ENCODE measurements at regions not wholly inside any gene's neighbourhood (a gene's known extent, or its start where the extent isn't known, plus 50 kb on each side); places are given as distances from the start of the nearest gene placed in this dataset.

DNA sequence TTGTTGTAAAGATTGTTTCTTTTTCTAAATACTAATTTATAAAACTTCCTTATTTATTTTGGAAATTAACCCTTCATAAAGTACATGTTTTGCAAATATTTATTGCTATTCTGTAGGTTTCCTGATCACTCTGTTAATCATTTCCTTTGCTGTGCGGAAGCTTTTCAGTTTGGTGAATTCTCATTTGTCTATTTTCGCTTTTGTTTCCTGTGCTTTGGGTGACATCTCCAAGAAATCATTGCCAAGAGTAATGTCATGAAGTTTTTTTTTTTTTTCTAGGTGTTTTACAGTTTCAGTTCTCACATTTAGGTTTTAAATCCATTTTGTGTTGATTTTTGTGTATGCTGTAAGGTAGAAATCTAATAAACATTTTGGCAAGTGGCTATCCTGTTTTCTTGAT is 1899.8 kb upstream of the ACO1 start:
- intact Hi-C loops (cut with DNase I): no loop called here

DNA sequence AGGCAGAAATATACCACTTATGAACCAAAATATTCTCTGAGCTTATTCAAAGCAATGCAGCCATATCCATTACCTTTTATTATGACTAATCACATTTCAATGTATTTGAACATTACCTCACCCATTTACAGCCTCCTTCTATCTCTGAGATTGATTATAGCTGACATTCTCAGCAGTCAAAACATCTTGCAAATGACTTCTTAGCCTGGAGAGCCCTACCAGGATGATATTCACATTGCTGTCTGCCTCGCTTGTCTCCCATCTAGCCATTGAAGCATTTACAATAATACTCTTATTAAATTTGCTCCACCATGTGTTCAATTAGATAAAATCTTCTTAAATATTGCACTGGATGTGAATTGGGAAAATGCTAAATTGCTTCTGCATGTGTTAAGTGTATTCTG is 1879.9 kb upstream of the ACO1 start:
- H3K27me3 ChIP-seq: no peaks in the 10 kb centered on the region
- intact Hi-C loops (cut with DNase I): no loop called here
- no peaks in the 10 kb centered on the region for H3K36me3 ChIP-seq
- DNase-seq (ENCODE audit: extremely low spot score): no peak
- no peak overlapping the region for H3K4me3 ChIP-seq
- H3K27ac ChIP-seq (replicated peaks in 1 of 4): no peak overlapping the region
- no peak for TF ChIP-seq POLR2AphosphoS5 (IDR thresholded peaks at IDR 0.05)
- TF ChIP-seq, protein P1, sequence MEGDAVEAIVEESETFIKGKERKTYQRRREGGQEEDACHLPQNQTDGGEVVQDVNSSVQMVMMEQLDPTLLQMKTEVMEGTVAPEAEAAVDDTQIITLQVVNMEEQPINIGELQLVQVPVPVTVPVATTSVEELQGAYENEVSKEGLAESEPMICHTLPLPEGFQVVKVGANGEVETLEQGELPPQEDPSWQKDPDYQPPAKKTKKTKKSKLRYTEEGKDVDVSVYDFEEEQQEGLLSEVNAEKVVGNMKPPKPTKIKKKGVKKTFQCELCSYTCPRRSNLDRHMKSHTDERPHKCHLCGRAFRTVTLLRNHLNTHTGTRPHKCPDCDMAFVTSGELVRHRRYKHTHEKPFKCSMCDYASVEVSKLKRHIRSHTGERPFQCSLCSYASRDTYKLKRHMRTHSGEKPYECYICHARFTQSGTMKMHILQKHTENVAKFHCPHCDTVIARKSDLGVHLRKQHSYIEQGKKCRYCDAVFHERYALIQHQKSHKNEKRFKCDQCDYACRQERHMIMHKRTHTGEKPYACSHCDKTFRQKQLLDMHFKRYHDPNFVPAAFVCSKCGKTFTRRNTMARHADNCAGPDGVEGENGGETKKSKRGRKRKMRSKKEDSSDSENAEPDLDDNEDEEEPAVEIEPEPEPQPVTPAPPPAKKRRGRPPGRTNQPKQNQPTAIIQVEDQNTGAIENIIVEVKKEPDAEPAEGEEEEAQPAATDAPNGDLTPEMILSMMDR (IDR thresholded peaks at IDR 0.05): no peak
- no peak for TF ChIP-seq EP300 (IDR thresholded peaks at IDR 0.05)
- TF ChIP-seq POLR2A (IDR thresholded peaks at IDR 0.05; ENCODE audit: low read depth): no peak
- 87% methylated on average over 1 of the region's 1 CpG for WGBS
- no peaks in the 10 kb centered on the region for H3K4me1 ChIP-seq
- H3K9me3 ChIP-seq: no peaks in the 10 kb centered on the region

More for the DNA sequence above, 1899.8 kb upstream of the ACO1 start:
- WGBS: 76% methylated on average over 2 of the region's 2 CpGs
- Histone ChIP-seq H3K36me3 (no peaks in the 10 kb centered on the region), H3K4me3 (no peak overlapping the region), H3K27me3 (no peaks in the 10 kb centered on the region), H3K9me3 (no peaks in the 10 kb centered on the region), H3K27ac (replicated peaks in 1 of 4) (no peak overlapping the region), H3K4me1 (no peaks in the 10 kb centered on the region)
- TF ChIP-seq POLR2AphosphoS5 (IDR thresholded peaks at IDR 0.05): no peak
- TF ChIP-seq EP300 (IDR thresholded peaks at IDR 0.05): no peak
- TF ChIP-seq POLR2A (IDR thresholded peaks at IDR 0.05; ENCODE audit: low read depth): no peak
- TF ChIP-seq, protein P1 (IDR thresholded peaks at IDR 0.05): no peak
- no peak for DNase-seq (ENCODE audit: extremely low spot score)

DNA sequence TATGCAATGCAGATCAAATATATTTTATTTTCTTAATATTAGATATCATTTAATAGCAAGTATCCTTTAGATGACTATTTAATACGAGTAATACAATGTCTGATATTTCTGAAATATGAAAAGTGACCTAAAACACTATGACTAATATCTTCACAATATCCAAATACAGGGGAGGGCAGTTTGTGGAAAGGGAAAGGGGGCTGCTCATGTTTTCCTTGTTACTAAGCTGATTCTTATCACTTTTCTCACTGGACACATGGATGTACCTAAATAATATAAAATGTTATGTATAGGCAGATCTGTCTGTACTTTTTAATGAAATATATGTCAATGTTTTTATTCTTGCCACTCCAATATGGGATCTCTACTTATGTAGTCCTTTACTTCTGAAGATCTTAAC is 1879.1 kb upstream of the ACO1 start:
- WGBS: 80% methylated on average over 1 of the region's 1 CpG
- intact Hi-C loops (cut with DNase I): no loop called here
- Histone ChIP-seq H3K36me3 (no peaks in the 10 kb centered on the region), H3K9me3 (no peaks in the 10 kb centered on the region), H3K4me3 (no peak overlapping the region), H3K27ac (replicated peaks in 1 of 4) (no peak overlapping the region), H3K27me3 (no peaks in the 10 kb centered on the region), H3K4me1 (no peaks in the 10 kb centered on the region)
- no peak for DNase-seq (ENCODE audit: extremely low spot score)
- TF ChIP-seq, protein P1 (IDR thresholded peaks at IDR 0.05): no peak
- no peak for TF ChIP-seq POLR2A (IDR thresholded peaks at IDR 0.05; ENCODE audit: low read depth)
- no peak for TF ChIP-seq POLR2AphosphoS5 (IDR thresholded peaks at IDR 0.05)
- TF ChIP-seq EP300 (IDR thresholded peaks at IDR 0.05): no peak

DNA sequence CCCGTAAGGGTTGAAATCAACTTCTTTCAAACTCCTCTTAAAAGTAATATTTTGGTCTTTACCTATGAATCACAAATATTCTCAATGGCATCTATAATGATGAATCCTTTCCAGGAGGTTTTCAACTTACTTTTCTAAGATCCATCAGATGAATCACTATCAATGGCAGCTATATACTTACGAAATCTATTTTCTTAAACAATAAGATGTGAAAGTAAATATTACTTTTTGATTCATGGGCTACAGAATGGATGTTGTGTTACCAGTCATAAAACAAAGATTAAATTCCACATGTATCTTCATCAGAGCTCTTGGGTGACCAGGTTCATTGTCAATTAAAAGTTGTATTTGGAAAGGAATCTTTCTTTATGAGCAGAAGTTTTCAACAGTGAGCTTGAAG is 1877.7 kb upstream of the ACO1 start:
- intact Hi-C loops (cut with DNase I): no loop called here
- Histone ChIP-seq H3K27me3 (no peaks in the 10 kb centered on the region), H3K4me3 (no peak overlapping the region), H3K4me1 (no peaks in the 10 kb centered on the region), H3K9me3 (no peaks in the 10 kb centered on the region), H3K27ac (replicated peaks in 1 of 4) (no peak overlapping the region), H3K36me3 (no peaks in the 10 kb centered on the region)
- 74% methylated on average over 2 of the region's 2 CpGs for WGBS
- TF ChIP-seq EP300 (IDR thresholded peaks at IDR 0.05) (no peak), POLR2A (IDR thresholded peaks at IDR 0.05; ENCODE audit: low read depth) (no peak), POLR2AphosphoS5 (IDR thresholded peaks at IDR 0.05) (no peak)
- TF ChIP-seq, protein P1 (IDR thresholded peaks at IDR 0.05): no peak
- no peak for DNase-seq (ENCODE audit: extremely low spot score)

DNA sequence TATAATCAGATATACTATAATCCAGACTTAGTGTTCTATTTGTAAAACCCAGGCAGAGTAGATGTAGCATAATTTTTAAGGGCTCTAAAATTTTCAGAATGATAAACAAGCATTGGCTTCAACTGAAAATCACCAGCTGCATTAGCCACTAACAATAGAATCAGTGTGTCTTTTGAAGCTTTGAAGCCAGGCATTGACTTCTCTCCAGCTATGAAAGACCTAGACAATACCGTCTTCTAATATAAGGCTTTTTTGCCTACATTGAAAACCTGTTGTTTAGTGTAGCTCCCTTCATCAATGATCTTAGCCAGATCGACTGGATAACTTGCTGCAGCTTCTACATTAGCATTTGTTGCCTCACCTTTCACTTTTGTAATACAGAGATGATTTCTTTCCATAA is 1877.3 kb upstream of the ACO1 start:
- H3K4me1 ChIP-seq: no peaks in the 10 kb centered on the region
- no peak for DNase-seq (ENCODE audit: extremely low spot score)
- H3K4me3 ChIP-seq: no peak overlapping the region
- 75% methylated on average over 2 of the region's 2 CpGs for WGBS
- H3K9me3 ChIP-seq: no peaks in the 10 kb centered on the region
- TF ChIP-seq POLR2A (IDR thresholded peaks at IDR 0.05; ENCODE audit: low read depth) (no peak), POLR2AphosphoS5 (IDR thresholded peaks at IDR 0.05) (no peak), EP300 (IDR thresholded peaks at IDR 0.05) (no peak)
- TF ChIP-seq, protein P1 (IDR thresholded peaks at IDR 0.05): no peak
- no peak overlapping the region for H3K27ac ChIP-seq (replicated peaks in 1 of 4)
- intact Hi-C loops (cut with DNase I): no loop called here
- no peaks in the 10 kb centered on the region for H3K36me3 ChIP-seq
- no peaks in the 10 kb centered on the region for H3K27me3 ChIP-seq

All from esophagus muscularis mucosa (tissue), 4 donors.